Bronchial epithelial cell (primary cell): ENCODE measurements at regions not wholly inside any gene's neighbourhood (a gene's known extent, or its start where the extent isn't known, plus 50 kb on each side); places are given as distances from the start of the nearest gene placed in this dataset.
A peak's percentile ranks its signal among the peaks of the same experiment; 100 is the strongest.

Experiments
- DNase-seq: peaks from one replicate; pipeline ENCODE4 v3.0.0-alpha.2; 2010; ENCODE audit warnings: low read depth
- FAIRE-seq: peaks from 2 replicates; lab custom pipeline; 2011; peaks lifted over from hg19 to GRCh38; lab: Jason Lieb, UNC
- H3K27me3 ChIP-seq: 2 replicates; pipeline ENCODE4 v1.5.1; 2011; ENCODE audit warnings: low read length; ENCODE audit not compliant: control insufficient read depth, insufficient read depth
- H3K36me3 ChIP-seq: 2 replicates; pipeline ENCODE4 v1.5.1; 2011; ENCODE audit warnings: low read length; ENCODE audit not compliant: control insufficient read depth, insufficient read depth
- H3K4me3 ChIP-seq: 2 replicates; pipeline ENCODE4 v1.5.1; 2011; ENCODE audit warnings: mild to moderate bottlenecking, low read depth, low read length, control low read depth
- TF ChIP-seq, protein P1 (sequence below): IDR thresholded peaks from 2 replicates; pipeline ENCODE4 v1.5.1; 2011; ENCODE audit warnings: mild to moderate bottlenecking, moderate library complexity, low read length, control low read depth, inconsistent platforms; ENCODE audit not compliant: insufficient read depth, severe bottlenecking

DNA sequence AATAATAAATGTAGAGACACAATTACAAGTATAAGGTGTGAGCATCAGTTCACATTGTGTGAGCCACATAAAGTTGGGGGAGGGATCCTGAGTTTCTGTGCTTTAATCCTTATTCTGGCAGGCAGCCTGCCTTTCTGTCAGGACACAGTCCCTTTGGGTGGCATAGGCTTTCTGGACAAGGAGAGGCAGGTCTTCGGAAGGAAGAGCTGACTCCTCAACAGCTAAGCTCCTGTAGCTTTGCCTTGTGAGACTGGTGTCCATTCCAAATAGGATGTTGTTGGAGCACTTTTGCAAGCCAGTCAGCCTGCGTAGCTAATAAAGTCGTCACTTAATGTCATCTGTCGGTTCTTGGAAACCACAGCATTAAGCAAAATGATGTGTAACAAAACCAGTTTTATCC lies 151.9 kb upstream of the MCTP2 start:
- Histone ChIP-seq H3K4me3 (no peak overlapping the region), H3K36me3 (no peaks in the 10 kb centered on the region), H3K27me3 (no peaks in the 10 kb centered on the region)
- TF ChIP-seq, protein P1, sequence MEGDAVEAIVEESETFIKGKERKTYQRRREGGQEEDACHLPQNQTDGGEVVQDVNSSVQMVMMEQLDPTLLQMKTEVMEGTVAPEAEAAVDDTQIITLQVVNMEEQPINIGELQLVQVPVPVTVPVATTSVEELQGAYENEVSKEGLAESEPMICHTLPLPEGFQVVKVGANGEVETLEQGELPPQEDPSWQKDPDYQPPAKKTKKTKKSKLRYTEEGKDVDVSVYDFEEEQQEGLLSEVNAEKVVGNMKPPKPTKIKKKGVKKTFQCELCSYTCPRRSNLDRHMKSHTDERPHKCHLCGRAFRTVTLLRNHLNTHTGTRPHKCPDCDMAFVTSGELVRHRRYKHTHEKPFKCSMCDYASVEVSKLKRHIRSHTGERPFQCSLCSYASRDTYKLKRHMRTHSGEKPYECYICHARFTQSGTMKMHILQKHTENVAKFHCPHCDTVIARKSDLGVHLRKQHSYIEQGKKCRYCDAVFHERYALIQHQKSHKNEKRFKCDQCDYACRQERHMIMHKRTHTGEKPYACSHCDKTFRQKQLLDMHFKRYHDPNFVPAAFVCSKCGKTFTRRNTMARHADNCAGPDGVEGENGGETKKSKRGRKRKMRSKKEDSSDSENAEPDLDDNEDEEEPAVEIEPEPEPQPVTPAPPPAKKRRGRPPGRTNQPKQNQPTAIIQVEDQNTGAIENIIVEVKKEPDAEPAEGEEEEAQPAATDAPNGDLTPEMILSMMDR: no peak
- peak; percentile 20 for DNase-seq
- no peak for FAIRE-seq

- FAIRE-seq: no peak
- no peak for DNase-seq
- no peak overlapping the region for H3K4me3 ChIP-seq
- TF ChIP-seq, protein P1: no peak
- H3K36me3 ChIP-seq: no peaks in the 10 kb centered on the region
- H3K27me3 ChIP-seq: no peaks in the 10 kb centered on the region
Observed at GRCh38 chr15:94077938-94078337, 153.4 kb upstream of the MCTP2 start.

GRCh38 chr15:94075349-94075748 lies 156.0 kb upstream of the MCTP2 start:
- Histone ChIP-seq H3K4me3 (no peak overlapping the region), H3K27me3 (no peaks in the 10 kb centered on the region), H3K36me3 (no peaks in the 10 kb centered on the region)
- TF ChIP-seq, protein P1: no peak
- DNase-seq (no peak), FAIRE-seq (no peak)

DNA sequence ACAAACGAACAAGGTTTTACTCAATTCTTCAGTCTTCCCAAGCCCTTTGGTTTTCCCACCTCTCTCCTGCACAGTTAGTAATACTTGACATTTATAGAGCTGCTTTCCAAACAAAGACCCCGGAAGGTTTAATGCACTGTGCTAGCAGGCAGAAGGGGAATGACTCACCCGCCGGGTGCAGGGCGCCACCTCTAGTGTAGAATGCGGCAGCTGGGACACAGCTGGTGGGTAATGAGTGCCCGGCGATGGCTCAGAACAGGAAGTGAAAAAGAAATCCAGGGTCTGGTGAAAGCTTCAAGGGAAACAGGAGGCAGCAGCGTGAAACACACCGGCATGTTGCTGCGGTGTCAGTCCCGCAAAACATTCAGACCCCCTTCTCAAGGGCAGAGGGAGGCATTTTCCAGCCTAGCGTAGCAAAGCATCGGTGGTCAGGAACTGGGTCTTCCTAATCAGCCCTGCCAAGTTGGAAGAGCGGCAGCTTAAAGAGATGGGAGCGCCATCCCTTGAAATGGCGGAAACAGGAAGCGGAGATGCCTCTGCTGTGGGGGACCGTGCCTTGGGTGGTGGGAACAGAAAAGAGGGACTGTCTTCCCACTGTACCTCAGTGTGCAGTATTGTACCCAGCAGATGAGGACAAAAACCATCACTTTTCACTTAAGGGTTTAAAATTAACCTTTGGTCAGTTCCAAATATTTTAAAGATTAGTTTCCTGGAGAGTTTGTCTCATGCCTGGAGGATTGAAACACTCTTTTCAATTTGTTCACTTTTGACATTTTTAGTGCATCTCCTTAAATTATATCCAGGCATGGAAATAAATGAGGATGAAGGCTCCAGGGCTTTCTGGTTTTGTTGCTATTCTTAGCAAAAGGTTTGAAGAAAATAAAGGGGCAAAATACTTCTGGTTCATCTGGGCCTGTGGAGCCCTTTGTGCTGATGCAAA lies 160.7 kb upstream of the MCTP2 start:
- TF ChIP-seq, protein P1: peak; percentile 18
- H3K4me3 ChIP-seq: no peak overlapping the region
- no peak for FAIRE-seq
- no peaks in the 10 kb centered on the region for H3K27me3 ChIP-seq
- H3K36me3 ChIP-seq: no peaks in the 10 kb centered on the region
- DNase-seq: peak; percentile 48

GRCh38 chr15:94069844-94070243 lies 161.5 kb upstream of the MCTP2 start:
- Histone ChIP-seq H3K36me3 (no peaks in the 10 kb centered on the region), H3K27me3 (no peaks in the 10 kb centered on the region), H3K4me3 (no peak overlapping the region)
- FAIRE-seq (no peak), DNase-seq (no peak)
- TF ChIP-seq, protein P1: no peak
